T-helper 1 cell treated with Interleukin-12 subunit alpha and Interleukin-12 subunit beta and Interleukin-4 antibody, amounts not matched to agents 30 μg/mL and 1 μg/mL, for 36 hours (primary cell): ENCODE measurements at regions not wholly inside any gene's neighbourhood (a gene's known extent, or its start where the extent isn't known, plus 50 kb on each side); places are given as distances from the start of the nearest gene placed in this dataset.
"Not testable (repeated sequence)": the region's sequence is repeated elsewhere in the genome, so short reads cannot be mapped to it uniquely, and the experiment has no call there.

Experiments
- H3K27ac Mint-ChIP-seq: one replicate; pipeline ENCODE4 v1.8.0; 2021; ENCODE audit warnings: mild to moderate bottlenecking, mixed read lengths
- H3K27me3 Mint-ChIP-seq: one replicate; pipeline ENCODE4 v1.8.0; 2021; ENCODE audit warnings: low read depth, mixed read lengths
- H3K36me3 Mint-ChIP-seq: one replicate; pipeline ENCODE4 v1.8.0; 2021; ENCODE audit warnings: low read depth, mixed read lengths
- H3K4me1 Mint-ChIP-seq: one replicate; pipeline ENCODE4 v1.8.0; 2021; ENCODE audit warnings: low read depth, mixed read lengths
- H3K4me3 Mint-ChIP-seq: one replicate; pipeline ENCODE4 v1.8.0; 2021; ENCODE audit warnings: mild to moderate bottlenecking, moderate library complexity, mixed read lengths
- H3K9me3 Mint-ChIP-seq: one replicate; pipeline ENCODE4 v1.8.0; 2021; ENCODE audit warnings: mixed read lengths

DNA sequence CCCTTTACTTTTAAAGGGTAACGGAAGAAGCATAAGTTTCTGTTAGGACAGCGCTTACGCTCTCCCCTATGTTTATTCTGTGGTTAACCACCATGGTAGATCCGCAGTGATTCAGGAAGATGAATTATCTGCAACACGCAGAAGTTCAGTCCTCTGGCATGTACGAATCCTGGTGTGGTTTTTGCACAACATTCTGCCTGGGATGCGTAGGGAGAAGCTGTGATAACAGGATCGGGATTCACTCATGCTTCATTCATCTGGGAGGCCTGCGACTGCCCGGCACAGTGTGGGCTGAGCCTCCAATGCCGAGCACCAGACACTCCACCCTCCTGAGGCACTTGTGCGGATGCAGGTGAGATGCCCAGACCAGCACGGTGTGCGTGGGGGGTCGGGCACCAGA lies 84.6 kb upstream of the LPCAT1 start:
- H3K27ac Mint-ChIP-seq, H3K4me3 Mint-ChIP-seq, H3K27me3 Mint-ChIP-seq, H3K36me3 Mint-ChIP-seq, H3K9me3 Mint-ChIP-seq, H3K4me1 Mint-ChIP-seq: not testable (repeated sequence)

DNA sequence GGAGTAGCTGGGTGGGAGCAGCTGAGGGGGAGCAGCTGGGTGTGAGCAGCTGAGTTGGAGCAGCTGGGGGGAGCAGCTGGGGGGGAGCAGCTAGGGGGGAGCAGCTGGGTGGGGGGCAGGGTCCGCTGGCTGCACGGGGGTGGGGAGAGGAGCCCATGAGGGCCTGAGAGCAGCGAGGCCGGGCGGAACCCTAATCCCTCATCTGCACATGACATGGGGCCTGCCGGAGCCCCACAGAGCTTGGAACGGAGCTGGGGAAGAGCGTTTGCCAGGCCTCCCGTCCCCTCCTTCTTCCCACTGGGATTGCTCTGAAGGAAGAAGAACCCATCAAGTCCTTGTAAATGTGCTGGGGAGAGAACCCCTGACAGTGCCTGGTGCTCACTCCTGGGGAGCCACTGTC lies 83.2 kb upstream of the LPCAT1 start:
- H3K4me3 Mint-ChIP-seq, H3K27ac Mint-ChIP-seq, H3K9me3 Mint-ChIP-seq, H3K36me3 Mint-ChIP-seq, H3K27me3 Mint-ChIP-seq, H3K4me1 Mint-ChIP-seq: not testable (repeated sequence)

DNA sequence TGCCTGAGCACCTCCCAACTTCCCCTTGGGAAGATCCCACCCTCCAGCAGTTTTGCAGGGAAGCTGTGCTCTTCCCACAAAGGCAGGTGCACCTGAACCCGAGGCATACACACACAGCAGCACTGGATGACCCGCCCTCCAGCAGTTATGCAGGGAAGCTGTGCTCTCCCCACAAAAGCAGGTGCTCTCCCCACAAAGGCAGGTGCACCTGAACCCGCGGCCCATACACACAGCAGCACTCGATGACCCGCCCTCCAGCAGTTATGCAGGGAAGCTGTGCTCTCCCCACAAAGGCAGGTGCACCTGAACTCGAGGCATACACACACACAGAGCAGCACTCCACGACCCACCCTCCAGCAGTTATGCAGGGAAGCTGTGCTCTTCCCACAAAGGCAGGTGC lies 80.2 kb upstream of the LPCAT1 start:
- H3K27ac Mint-ChIP-seq, H3K4me3 Mint-ChIP-seq, H3K9me3 Mint-ChIP-seq, H3K4me1 Mint-ChIP-seq, H3K36me3 Mint-ChIP-seq, H3K27me3 Mint-ChIP-seq: not testable (repeated sequence)

DNA sequence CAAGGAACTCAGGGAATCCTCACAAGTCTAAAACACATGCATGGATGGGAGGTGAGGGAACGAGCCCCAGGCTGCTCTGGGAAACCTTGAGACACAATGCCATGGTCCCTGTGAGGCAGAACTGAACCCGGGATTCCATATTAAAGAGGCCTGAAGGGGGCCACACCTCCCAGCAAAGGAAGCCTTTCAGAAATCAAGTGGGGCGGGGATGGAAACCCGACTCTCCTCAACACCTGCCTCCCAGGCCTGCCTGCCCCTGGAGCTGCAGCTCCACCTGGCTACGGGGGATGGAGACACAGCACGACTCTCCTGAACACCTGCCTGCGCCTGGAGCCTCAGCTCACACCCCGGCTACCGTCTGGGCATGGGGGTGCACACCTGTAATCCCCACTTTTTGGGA lies 77.8 kb upstream of the LPCAT1 start:
- H3K27ac Mint-ChIP-seq, H3K4me1 Mint-ChIP-seq, H3K36me3 Mint-ChIP-seq, H3K9me3 Mint-ChIP-seq, H3K4me3 Mint-ChIP-seq, H3K27me3 Mint-ChIP-seq: not testable (repeated sequence)

GRCh38 chr5:1598950-1599737 lies 75.4 kb upstream of the LPCAT1 start:
- H3K27ac Mint-ChIP-seq, H3K4me3 Mint-ChIP-seq, H3K9me3 Mint-ChIP-seq, H3K4me1 Mint-ChIP-seq, H3K27me3 Mint-ChIP-seq, H3K36me3 Mint-ChIP-seq: not testable (repeated sequence)

- H3K27ac Mint-ChIP-seq, H3K4me1 Mint-ChIP-seq, H3K27me3 Mint-ChIP-seq, H3K9me3 Mint-ChIP-seq, H3K4me3 Mint-ChIP-seq, H3K36me3 Mint-ChIP-seq: not testable (repeated sequence)
These were observed 73.3 kb upstream of the LPCAT1 start for GRCh38 chr5:1597093-1597473.

DNA sequence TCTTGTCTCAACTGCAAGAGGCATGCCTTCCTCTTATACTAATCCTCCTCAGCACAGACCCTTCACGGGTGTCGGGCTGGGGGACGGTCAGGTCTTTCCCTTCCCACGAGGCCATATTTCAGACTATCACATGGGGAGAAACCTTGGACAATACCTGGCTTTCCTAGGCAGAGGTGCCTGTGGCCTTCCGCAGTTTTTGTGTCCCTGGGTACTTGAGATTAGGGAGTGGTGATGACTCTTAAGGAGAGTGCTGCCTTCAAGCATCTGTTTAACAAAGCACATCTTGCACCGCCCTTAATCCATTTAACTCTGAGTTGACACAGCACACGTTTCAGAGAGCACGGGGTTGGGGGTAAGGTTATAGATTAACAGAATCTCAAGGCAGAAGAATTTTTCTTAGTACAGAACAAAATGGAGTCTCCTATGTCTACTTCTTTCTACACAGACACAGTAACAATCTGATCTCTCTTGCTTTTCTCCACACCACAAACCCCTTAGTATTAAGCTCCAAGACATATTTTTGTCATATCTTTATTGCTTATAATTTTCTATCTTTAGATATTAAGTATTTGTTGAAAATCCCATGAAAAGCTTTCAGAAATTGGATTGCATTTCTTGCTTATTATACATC lies 72.8 kb upstream of the LPCAT1 start:
- H3K4me1 Mint-ChIP-seq, H3K36me3 Mint-ChIP-seq, H3K9me3 Mint-ChIP-seq, H3K27ac Mint-ChIP-seq, H3K4me3 Mint-ChIP-seq, H3K27me3 Mint-ChIP-seq: not testable (repeated sequence)

DNA sequence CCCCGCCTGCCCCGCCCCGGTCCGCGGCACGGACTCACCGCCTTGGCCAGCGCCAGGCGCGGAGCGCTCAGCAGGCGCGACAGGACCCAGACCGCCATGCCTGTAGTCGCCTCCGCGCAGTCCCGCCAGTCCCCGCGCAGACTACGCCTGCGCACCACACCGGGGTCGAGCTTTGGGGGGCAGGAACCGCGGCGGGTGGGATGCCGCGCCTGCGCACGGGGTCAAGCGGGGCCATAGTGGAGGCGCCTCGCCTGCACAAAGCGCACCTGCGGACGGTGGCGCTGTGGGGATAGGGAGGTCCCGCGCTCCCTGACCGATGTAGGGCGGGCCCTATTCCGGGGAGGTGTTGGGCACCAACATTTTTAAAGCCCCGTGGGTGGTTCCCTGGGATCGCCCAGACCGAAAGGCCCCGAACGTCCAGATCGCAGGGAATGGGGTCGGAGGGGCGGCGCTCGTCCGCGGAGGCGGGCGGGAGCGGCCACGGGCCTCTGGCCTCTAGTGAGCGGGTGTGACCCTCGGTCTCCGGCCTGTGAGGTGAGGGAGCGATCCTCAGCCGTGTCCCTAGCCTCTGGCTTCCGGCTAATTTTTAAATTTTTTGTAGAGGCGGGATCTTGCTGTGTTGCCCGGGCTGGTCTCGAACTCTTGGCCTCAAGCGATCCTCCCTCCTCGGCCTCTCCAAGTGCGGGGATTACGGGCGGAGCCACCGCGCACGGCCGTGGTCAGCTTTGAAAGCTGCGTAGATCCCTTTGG lies 70.8 kb upstream of the LPCAT1 start:
- H3K27me3 Mint-ChIP-seq: peaks cover 5% of the 10 kb centered on the region
- no peak overlapping the region for H3K27ac Mint-ChIP-seq
- peaks cover 2% of the 10 kb centered on the region for H3K4me1 Mint-ChIP-seq
- no peaks in the 10 kb centered on the region for H3K9me3 Mint-ChIP-seq
- H3K4me3 Mint-ChIP-seq: peak overlapping the region; percentile 68
- peaks cover 2% of the 10 kb centered on the region for H3K36me3 Mint-ChIP-seq

DNA sequence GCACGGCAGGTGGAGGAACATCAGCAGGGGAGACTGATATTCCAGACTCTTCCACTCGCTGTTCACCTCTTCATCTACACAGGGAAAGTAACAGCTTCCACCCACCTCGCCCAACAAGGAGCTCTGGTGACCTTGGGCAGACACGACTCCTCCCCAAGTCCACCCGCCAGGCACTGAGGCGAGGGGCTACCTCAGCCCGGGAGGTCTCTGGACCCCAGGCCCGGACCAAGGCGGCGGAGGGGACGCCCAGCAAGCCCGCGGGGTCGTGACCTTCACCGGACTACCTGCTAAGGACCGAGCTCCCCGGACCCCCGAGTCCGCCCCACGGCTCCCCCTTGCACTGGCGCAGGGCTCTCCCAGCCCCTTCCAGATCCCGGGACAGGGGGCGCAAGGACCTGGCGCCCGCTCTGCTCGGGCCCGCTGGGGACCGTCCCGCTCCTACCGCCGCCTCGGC lies 70.2 kb upstream of the LPCAT1 start:
- Mint-ChIP-seq H3K9me3 (no peaks in the 10 kb centered on the region), H3K27me3 (peaks cover 5% of the 10 kb centered on the region), H3K27ac (no peak overlapping the region), H3K36me3 (no peaks in the 10 kb centered on the region), H3K4me3 (peak overlapping the region; percentile 7), H3K4me1 (peaks cover 2% of the 10 kb centered on the region)

DNA sequence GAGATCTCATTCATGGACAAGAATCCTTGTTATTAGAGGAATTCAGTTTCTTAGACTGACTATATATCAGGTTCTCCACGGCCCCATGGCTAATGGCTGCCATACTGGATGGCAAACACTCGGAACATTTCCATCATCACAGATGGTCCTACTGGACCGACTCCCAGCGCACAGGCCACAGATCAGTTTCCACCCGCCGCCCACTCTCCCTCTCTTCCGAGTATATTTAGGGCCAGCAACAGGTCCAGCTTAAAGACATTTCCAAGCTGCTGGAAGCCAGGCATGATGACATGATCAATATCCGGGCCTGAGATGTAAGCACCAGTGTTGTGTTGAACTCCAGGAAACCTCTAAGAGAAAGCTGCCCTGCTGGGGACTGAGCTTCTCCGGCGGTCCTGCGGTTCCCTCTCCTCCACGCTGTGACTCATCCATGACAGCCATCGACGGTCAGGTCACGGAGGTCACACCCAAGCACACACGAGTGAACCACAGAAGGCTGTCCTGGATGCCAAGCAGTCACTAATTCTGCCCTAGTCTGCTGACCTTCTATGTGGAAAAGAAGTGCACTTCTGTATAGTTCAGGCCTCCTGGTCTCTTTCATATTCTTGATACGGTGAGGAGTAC lies 64.4 kb upstream of the LPCAT1 start:
- not testable (repeated sequence) for H3K36me3 Mint-ChIP-seq, H3K4me3 Mint-ChIP-seq, H3K27ac Mint-ChIP-seq, H3K27me3 Mint-ChIP-seq, H3K4me1 Mint-ChIP-seq, H3K9me3 Mint-ChIP-seq

- not testable (repeated sequence) for H3K4me1 Mint-ChIP-seq, H3K4me3 Mint-ChIP-seq, H3K9me3 Mint-ChIP-seq, H3K36me3 Mint-ChIP-seq, H3K27ac Mint-ChIP-seq, H3K27me3 Mint-ChIP-seq
These were observed 59.5 kb upstream of the LPCAT1 start for GRCh38 chr5:1583081-1583875.

- H3K9me3 Mint-ChIP-seq, H3K36me3 Mint-ChIP-seq, H3K4me3 Mint-ChIP-seq, H3K27ac Mint-ChIP-seq, H3K4me1 Mint-ChIP-seq, H3K27me3 Mint-ChIP-seq: not testable (repeated sequence)
These were observed 55.6 kb upstream of the LPCAT1 start for GRCh38 chr5:1579389-1579788.

GRCh38 chr5:1576851-1577250 lies 53.1 kb upstream of the LPCAT1 start:
- not testable (repeated sequence) for H3K27ac Mint-ChIP-seq, H3K36me3 Mint-ChIP-seq, H3K27me3 Mint-ChIP-seq, H3K9me3 Mint-ChIP-seq, H3K4me1 Mint-ChIP-seq, H3K4me3 Mint-ChIP-seq

- not testable (repeated sequence) for H3K27ac Mint-ChIP-seq, H3K9me3 Mint-ChIP-seq, H3K27me3 Mint-ChIP-seq, H3K4me1 Mint-ChIP-seq, H3K36me3 Mint-ChIP-seq, H3K4me3 Mint-ChIP-seq
These were observed 52.4 kb upstream of the LPCAT1 start for GRCh38 chr5:1575991-1576714.
